DMS153 (cell line): ENCODE measurements at regions not wholly inside any gene's neighbourhood (a gene's known extent, or its start where the extent isn't known, plus 50 kb on each side); places are given as distances from the start of the nearest gene placed in this dataset.
"Not testable (repeated sequence)": the region's sequence is repeated elsewhere in the genome, so short reads cannot be mapped to it uniquely, and the experiment has no call there.

ENCODE experiments used
- DNase-seq: peaks from one replicate; lab custom pipeline; 2025; lab: John Stamatoyannopoulos, UW

DNA sequence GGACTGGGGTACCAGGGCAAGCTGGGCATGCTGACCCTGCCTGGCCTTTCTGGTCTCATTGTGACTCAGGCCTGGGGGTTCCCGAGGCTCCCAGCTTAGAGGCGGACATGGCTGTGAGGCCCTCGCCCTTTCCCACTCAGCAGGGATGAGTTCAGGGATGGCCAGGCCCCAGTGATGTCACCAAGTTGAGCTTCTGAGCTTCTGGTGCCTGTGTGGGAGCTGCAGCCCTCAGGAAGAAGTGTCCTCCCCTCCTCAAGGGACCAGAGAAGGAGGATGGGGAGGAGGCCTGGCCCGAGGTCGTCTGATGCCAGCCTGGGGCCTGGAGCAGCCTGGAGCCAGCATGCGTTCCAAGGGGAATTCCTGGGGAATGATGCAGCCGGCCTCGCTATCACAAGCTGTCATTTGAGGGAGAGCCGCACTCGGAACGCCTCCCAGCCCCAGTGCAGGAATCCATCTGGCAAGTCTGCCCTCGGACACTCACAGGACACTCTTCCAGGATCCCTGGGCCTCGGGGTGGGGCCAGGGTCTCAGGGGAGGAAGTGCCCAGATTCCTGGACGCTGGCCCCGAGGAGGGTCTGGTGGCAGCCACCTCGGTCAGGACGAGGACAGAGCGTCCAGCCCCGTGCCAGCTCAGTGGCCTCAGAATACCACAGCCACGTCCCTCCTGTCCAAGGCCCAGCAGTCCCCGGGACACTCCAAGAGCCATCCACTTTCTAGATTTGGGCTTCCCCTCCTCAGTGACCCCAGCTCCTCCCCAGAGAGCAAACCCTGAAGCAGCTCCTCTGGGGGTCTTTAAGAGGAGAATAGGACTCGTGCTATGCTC is 61.2 kb upstream of the GPC1 start:
- no peak for DNase-seq

DNA sequence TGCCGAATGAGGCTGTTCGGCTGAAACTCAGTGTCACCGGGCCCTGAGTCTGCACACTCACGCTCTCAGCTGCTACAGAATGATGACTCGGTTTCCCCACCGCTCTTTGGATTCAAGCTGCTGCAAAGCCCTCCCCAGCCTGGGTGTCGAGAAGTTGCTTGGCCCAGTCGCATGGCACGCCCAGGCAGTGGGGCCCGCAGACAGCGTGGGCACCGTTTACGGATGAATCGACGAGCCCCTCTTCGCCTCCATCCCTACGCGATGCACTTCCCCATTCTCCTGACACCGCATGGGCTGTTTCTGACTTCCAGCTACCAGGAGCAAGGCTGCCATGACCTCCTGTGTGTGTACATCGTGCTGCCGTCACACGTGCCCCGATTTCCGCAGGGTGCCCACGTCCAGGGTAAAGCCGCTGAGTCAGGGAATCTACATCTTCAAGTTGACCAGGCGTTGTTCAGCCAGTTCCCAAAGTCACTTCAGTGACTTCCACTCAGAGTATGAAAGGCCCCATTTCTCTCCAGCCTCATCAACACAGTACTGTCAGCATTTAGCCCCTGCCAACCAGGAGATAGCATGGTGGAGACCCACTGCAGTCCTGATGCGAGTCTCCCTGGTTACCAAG is 60.3 kb upstream of the GPC1 start:
- DNase-seq, result no peak

DNA sequence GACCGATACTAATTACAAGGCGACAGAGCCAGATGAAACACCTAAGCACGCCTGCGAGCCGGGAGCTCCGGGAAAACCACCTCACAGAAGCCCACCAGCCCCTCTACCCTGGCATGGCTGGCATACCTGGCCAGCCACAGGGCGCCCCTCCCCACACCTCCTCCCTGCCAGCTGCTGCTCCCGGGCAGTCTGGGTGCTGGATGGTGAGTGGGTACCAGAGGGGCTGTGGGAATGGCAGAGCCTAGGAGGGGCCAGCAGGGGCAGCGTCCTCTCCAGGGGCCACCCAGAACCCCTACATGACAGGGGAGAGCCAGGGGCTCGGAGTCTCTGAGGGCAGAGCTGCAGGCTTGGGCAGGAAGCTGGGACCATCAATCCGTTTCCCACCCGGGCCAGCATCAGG is 58.7 kb upstream of the GPC1 start:
- no peak for DNase-seq

DNA sequence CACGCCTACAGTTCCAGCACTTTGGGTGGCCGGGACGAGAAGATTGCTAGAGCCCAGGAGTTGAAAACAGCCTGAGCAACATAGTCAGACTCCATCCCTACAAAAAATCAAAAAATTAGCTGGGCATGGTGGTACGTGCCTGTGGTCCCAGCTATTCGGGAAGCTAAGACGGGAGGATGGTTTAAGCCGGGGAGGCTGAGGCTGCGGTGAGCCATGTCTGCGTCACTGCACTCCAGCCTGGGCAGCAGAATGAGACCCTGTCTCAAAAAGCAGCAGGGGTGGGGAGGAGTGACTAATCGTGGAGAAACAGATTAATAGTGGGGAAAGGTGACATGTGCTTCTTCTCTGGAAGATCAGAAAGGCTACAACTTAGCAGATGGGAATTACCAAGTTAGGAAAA is 58.1 kb upstream of the GPC1 start:
- DNase-seq, result no peak

DNA sequence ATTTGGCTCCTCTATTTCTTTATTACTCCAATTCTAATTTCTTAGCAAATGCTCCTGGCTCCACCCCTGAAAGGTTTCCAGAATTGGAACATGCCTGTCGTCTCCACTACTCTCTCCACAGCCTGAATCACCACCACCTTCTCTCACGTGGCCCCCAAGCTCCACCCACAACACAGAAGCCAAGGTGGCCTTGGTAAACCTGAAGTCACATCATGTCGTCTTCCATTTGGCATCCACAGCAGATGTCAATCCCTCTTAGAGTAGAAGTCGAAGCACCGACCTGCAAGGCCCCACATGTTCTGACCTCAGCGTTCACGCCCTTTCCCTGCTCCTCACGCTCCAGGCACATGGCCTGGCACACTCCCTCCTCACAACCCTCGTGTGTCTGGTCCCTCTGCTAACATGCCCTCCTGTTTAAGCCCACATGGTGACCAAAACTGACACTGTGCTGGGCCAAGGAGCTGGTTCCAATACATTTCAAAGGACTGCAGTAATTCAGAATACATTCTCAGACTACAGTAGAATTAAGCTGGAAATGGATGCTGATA is 56.3 kb upstream of the GPC1 start:
- no peak for DNase-seq

DNA sequence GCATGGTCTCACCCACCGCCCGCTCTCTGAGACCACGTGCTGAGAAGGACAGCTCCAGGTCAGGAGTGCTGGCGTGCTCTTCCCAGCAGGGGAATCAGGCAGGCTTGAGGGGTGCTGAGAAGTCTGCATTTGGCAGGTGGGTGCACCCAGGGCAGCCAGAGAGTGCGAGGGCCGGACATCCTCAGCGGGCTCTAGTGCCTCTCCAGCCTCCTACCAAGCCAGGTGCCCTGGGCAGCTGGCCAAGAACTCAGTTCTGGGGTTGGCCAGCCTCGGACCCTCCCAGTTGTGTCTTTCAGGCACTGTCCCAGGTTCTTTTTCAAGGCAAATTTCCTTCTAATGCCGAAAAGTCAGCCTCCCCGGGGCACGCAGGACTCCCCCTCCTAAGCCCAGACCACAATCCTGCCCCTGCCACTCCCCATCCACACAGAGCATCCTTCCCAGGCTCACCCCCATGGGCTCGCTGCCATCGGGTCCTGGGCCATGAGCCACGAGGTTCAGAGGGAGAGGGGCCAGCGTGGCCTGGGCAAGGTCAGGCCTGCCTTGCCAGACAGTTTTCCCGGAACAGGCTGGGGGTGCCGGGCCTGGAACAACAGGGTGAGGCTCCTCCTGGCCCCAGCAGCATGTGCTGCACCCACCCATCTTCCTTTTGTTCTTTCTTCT is 52.2 kb upstream of the GPC1 start:
- no peak for DNase-seq

DNA sequence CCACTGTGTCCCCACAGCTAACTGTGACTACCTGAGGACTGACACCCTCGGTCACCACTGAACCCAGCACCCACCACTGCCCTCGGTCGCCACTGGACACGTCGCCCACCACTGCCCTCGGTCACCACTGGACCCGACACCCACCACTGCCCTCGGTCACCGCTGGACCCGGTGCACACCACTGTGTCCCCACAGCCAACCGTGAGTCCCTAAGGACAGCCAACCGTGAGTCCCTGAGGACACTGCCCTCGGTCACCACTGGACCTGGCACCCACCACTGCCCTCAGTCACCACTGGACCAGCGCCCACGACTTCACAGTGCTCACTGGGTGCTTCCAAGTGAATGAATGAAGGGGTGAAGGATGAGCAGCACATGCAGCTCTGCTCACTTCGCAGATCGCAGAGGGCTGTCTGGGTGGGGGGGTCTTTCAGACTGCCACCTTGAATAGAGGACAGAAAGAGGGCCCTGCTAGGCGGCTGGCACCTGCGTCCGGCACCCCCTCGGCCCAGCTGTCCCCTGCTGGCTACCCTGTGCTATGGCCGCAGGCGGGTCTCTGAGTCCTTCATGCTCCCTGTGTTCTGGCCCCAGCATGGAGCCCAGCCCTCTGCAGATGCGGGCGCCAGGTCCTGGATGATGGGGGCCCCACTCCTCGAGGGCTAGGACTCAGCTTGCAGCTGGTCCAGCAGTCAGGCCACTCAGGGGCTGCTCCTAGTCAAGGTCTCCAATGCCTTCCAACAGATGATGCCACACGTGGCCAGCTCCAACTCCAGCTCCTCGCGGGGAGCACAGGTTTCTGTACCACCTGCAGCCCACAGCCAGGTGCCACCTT is 51.4 kb upstream of the GPC1 start:
- no peak for DNase-seq

DNA sequence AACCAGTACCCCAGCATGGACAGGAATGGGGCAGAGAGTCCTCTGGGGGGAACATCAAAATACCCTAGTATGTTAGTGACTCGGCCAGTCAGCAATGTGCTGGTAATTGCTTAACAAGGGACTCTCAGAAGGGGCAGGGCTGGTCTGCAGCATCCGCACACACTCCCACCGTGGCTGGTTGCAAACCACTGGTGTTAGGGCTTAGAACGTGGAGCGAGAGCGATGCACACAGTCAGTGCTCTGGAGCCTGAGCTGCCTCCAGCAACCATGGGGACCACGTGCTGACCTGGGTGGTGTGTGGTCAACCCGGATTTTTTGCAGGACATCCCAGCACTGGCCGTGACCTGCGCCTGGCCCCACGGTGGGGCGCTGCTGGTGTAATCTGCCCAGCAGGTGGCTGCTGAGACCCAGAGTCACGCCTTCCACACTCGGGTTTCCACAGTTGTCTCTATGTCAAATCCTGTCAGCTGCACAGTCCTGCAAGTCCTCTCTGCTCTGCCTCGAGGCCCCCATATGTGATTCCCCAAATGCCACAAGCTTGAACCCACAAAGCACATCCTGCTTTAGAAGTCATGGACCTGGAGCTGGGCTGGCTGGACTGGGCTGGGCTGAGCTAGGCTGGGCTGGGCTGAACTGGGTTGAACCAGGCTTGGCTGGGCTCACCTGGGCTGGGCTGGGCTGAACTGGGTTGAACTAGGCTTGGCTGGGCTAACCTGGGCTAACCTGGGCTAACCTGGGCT is 50.6 kb upstream of the GPC1 start:
- no peak for DNase-seq

DNA sequence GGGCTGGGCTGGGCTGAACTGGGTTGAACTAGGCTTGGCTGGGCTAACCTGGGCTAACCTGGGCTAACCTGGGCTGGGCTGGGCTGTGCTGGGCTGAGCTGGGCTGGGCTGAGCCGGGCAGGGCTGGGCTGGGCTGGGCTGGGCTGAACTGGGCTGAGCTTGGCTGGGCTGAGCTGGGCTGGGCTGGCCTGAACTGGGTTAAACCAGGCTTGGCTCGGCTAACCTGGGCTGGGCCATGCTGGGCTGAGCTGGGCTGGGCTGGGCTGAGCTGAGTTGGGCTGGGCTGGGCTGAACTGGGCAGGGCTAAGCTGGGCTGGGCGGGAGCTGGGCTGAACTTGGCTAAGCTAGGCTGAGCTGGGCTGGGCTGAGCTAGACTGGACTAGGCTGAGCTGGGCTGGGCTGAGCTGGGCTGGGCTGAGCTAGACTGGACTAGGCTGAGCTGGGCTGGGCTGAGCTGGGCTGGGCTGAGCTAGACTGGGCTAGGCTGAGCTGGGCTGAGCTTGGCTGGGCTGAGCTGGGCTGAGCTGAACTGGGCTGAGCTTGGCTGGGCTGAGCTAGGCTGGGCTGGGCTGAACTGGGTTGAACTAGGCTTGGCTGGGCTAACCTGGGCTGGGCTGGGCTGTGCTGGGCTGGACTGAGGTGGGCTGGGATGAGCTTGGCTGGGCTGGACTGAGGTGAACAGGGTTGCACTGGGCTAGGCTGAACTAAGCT is 49.9 kb upstream of the GPC1 start:
- DNase-seq, result not testable (repeated sequence)
